ENCODE measurements at regions not wholly inside any gene's neighbourhood (a gene's known extent, or its start where the extent isn't known, plus 50 kb on each side); places are given as distances from the start of the nearest gene placed in this dataset.

GRCh38 chr7:353746-354325 is 63.9 kb downstream of the FOXL3 start:
- TF ChIP-seq SPI1 (IDR thresholded peaks at IDR 0.05; ENCODE audit: borderline replicate concordance, low read depth) (no peak), CTCF (IDR thresholded peaks at IDR 0.05; ENCODE audit: insufficient read depth, low read length) (no peak), POLR2AphosphoS5 (IDR thresholded peaks at IDR 0.05; ENCODE audit: low read depth) (no peak), GABPA (IDR thresholded peaks at IDR 0.05; ENCODE audit: low read depth) (no peak), REST (IDR thresholded peaks at IDR 0.05; ENCODE audit: insufficient replicate concordance, low read depth) (no peak)
- H3K27me3 ChIP-seq (ENCODE audit: insufficient read depth, poor library complexity, severe bottlenecking) = no peaks in the 10 kb centered on the region
- DNase-seq (ENCODE audit: low read depth in 1 of 2, low spot score in 1 of 2) = no peak
- H3K27ac ChIP-seq (replicated peaks) = no peak overlapping the region
- H3K4me3 ChIP-seq (replicated peaks; ENCODE audit: insufficient read depth, low read length) = no peak overlapping the region

- DNase-seq (ENCODE audit: low read depth in 1 of 2, low spot score in 1 of 2) = no peak
- H3K27me3 ChIP-seq (ENCODE audit: insufficient read depth, poor library complexity, severe bottlenecking) = peaks cover 6% of the 10 kb centered on the region
- H3K4me3 ChIP-seq (replicated peaks; ENCODE audit: insufficient read depth, low read length) = no peak overlapping the region
- H3K27ac ChIP-seq (replicated peaks) = no peak overlapping the region
- TF ChIP-seq CTCF (IDR thresholded peaks at IDR 0.05; ENCODE audit: insufficient read depth, low read length) (no peak), POLR2AphosphoS5 (IDR thresholded peaks at IDR 0.05; ENCODE audit: low read depth) (no peak), SPI1 (IDR thresholded peaks at IDR 0.05; ENCODE audit: borderline replicate concordance, low read depth) (no peak), REST (IDR thresholded peaks at IDR 0.05; ENCODE audit: insufficient replicate concordance, low read depth) (no peak), GABPA (IDR thresholded peaks at IDR 0.05; ENCODE audit: low read depth) (no peak)
These were observed 64.9 kb downstream of the FOXL3 start for GRCh38 chr7:354597-355470.

- no peak overlapping the region for H3K4me3 ChIP-seq (replicated peaks; ENCODE audit: insufficient read depth, low read length)
- no peak for DNase-seq (ENCODE audit: low read depth in 1 of 2, low spot score in 1 of 2)
- no peak overlapping the region for H3K27ac ChIP-seq (replicated peaks)
- TF ChIP-seq SPI1 (IDR thresholded peaks at IDR 0.05; ENCODE audit: borderline replicate concordance, low read depth) (no peak), POLR2AphosphoS5 (IDR thresholded peaks at IDR 0.05; ENCODE audit: low read depth) (no peak), GABPA (IDR thresholded peaks at IDR 0.05; ENCODE audit: low read depth) (no peak), REST (IDR thresholded peaks at IDR 0.05; ENCODE audit: insufficient replicate concordance, low read depth) (no peak), CTCF (IDR thresholded peaks at IDR 0.05; ENCODE audit: insufficient read depth, low read length) (no peak)
- peaks cover 13% of the 10 kb centered on the region for H3K27me3 ChIP-seq (ENCODE audit: insufficient read depth, poor library complexity, severe bottlenecking)
These were observed 65.6 kb downstream of the FOXL3 start for GRCh38 chr7:355568-355967.

Data from HL-60 (cell line).